Stimulated activated CD4-positive, alpha-beta T cell treated with anti-CD3 and anti-CD28 coated beads, TNF-alpha, amount 100 ng/mL, for 4 hours (primary cell): ENCODE measurements at regions not wholly inside any gene's neighbourhood (a gene's known extent, or its start where the extent isn't known, plus 50 kb on each side); places are given as distances from the start of the nearest gene placed in this dataset.

ENCODE experiments used
- DNase-seq, 3 experiments: peaks; one replicate each; pipeline ENCODE4 v3.0.0-alpha.2; 2020; ENCODE audit warnings: low read depth in 3 of 3

- DNase-seq, result no peak
These were observed 248.3 kb downstream of the LY86 start for GRCh38 chr6:6836609-6837406.

GRCh38 chr6:6837541-6838080, 249.1 kb downstream of the LY86 start:
- DNase-seq, result no peak

GRCh38 chr6:6840831-6841291, 252.3 kb downstream of the LY86 start:
- DNase-seq, result no peak

- DNase-seq, result no peak
These were observed 253.1 kb downstream of the LY86 start for GRCh38 chr6:6841571-6841970.

- no peak for DNase-seq
These were observed 253.8 kb downstream of the LY86 start for GRCh38 chr6:6842291-6842690.

GRCh38 chr6:6843057-6843627, 254.6 kb downstream of the LY86 start:
- no peak for DNase-seq

- no peak for DNase-seq
These were observed 255.3 kb downstream of the LY86 start for GRCh38 chr6:6843777-6844176.

GRCh38 chr6:6844530-6844929, 256.0 kb downstream of the LY86 start:
- DNase-seq, result no peak

GRCh38 chr6:6845603-6846002, 257.1 kb downstream of the LY86 start:
- no peak for DNase-seq

- no peak for DNase-seq
These were observed 259.1 kb downstream of the LY86 start for GRCh38 chr6:6847591-6847990.

GRCh38 chr6:6851059-6851948, 256.5 kb upstream of the RREB1 start:
- DNase-seq, result no peak

- DNase-seq, result no peak
These were observed 255.9 kb upstream of the RREB1 start for GRCh38 chr6:6851949-6852261.

- DNase-seq, result peak; percentile 15 to 32 (median 28)
These were observed 250.9 kb upstream of the RREB1 start for GRCh38 chr6:6856538-6857523.

- DNase-seq, result no peak
These were observed 250.2 kb upstream of the RREB1 start for GRCh38 chr6:6857528-6857927.

- DNase-seq, result no peak
These were observed 249.2 kb upstream of the RREB1 start for GRCh38 chr6:6858533-6858982.

- DNase-seq, result no peak
These were observed 248.7 kb upstream of the RREB1 start for GRCh38 chr6:6859105-6859504.

- no peak for DNase-seq
These were observed 248.0 kb upstream of the RREB1 start for GRCh38 chr6:6859722-6860121.

GRCh38 chr6:6860863-6861262, 246.9 kb upstream of the RREB1 start:
- DNase-seq, result no peak

GRCh38 chr6:6861351-6861894, 246.3 kb upstream of the RREB1 start:
- no peak for DNase-seq

GRCh38 chr6:6861995-6862394, 245.8 kb upstream of the RREB1 start:
- DNase-seq, result no peak
